ENCODE measurements at regions not wholly inside any gene's neighbourhood (a gene's known extent, or its start where the extent isn't known, plus 50 kb on each side); places are given as distances from the start of the nearest gene placed in this dataset.

GRCh38 chr7:106176414-106177299 is 64.5 kb upstream of the SYPL1 start:
- peak; percentile 96 to 98 for TF ChIP-seq CTCF (conservative IDR thresholded peaks at IDR 0.05 in 1 of 2, IDR thresholded peaks at IDR 0.05 in 1 of 2; ENCODE audit: extremely low read depth in 1 of 2, insufficient read depth in 1 of 2, low read depth in 1 of 2, low read length in 2 of 2)
- no peak for TF ChIP-seq EZH2 (IDR thresholded peaks at IDR 0.05; ENCODE audit: borderline replicate concordance, low read length)

Data from mammary epithelial cell (primary cell).